Liver (tissue), 8 donors: ENCODE measurements at regions not wholly inside any gene's neighbourhood (a gene's known extent, or its start where the extent isn't known, plus 50 kb on each side); places are given as distances from the start of the nearest gene placed in this dataset.

Source experiments
- DNase-seq: peaks from one replicate; pipeline ENCODE4 v3.0.0-alpha.2; 2017; ENCODE audit warnings: low spot score
- H3K27ac ChIP-seq, 2 donors: one replicate each; pipeline ENCODE4 v1.7.0; 2013; ENCODE audit warnings: inconsistent platforms in 2 of 2, low read length in 2 of 2, control low read depth in 1 of 2, low read depth in 1 of 2, mild to moderate bottlenecking in 1 of 2
- H3K27me3 ChIP-seq, 4 donors: one replicate each; pipeline versions ENCODE4 v1.6.1 to v1.7.0; 2013; ENCODE audit warnings: low read length in 3 of 4, inconsistent platforms in 1 of 4, mild to moderate bottlenecking in 1 of 4, moderate library complexity in 1 of 4; ENCODE audit not compliant: control insufficient read depth in 4 of 4, insufficient read depth in 4 of 4
- H3K36me3 ChIP-seq, 4 donors: one replicate each; pipeline versions ENCODE4 v1.6.1 to v1.7.0; 2013; ENCODE audit warnings: low read length in 3 of 4, mild to moderate bottlenecking in 3 of 4, low read depth in 1 of 4, moderate library complexity in 1 of 4; ENCODE audit not compliant: control insufficient read depth in 4 of 4, insufficient read depth in 3 of 4
- H3K4me1 ChIP-seq, 4 donors: one replicate each; pipeline versions ENCODE4 v1.6.1 to v1.7.0; 2013; ENCODE audit warnings: low read length in 3 of 4, mild to moderate bottlenecking in 3 of 4, moderate library complexity in 1 of 4; ENCODE audit not compliant: control insufficient read depth in 4 of 4, insufficient read depth in 4 of 4
- H3K4me3 ChIP-seq, 3 donors: one replicate each; pipeline versions ENCODE4 v1.6.1 to v1.7.0; 2013; ENCODE audit warnings: low read length in 3 of 3, control low read depth in 1 of 3, low read depth in 1 of 3, mild to moderate bottlenecking in 1 of 3
- H3K9ac ChIP-seq, 2 donors: one replicate each; pipeline ENCODE4 v1.7.0; 2013; ENCODE audit warnings: low read length in 2 of 2, mild to moderate bottlenecking in 2 of 2, moderate library complexity in 2 of 2, control low read depth in 1 of 2, low read depth in 1 of 2
- H3K9me3 ChIP-seq, 4 donors: one replicate each; pipeline versions ENCODE4 v1.6.1 to v1.7.0; 2013; ENCODE audit warnings: low read length in 3 of 4; ENCODE audit not compliant: control insufficient read depth in 4 of 4
- EGR1 ChIP-seq, 2 donors: IDR thresholded peaks; 2 replicates each; pipeline ENCODE4 v1.6.1; 2016 to 2018; ENCODE audit warnings: antibody characterized with exemption in 2 of 2, low read depth in 2 of 2
- FOXA2 ChIP-seq: IDR thresholded peaks from 2 replicates; pipeline ENCODE4 v1.6.1; 2016; ENCODE audit warnings: antibody characterized with exemption
- HNF4A ChIP-seq, 2 donors: conservative IDR thresholded peaks; 2 replicates each; pipeline ENCODE4 v1.6.1; 2016; ENCODE audit warnings: antibody characterized with exemption in 2 of 2, mild to moderate bottlenecking in 2 of 2
- HNF4G ChIP-seq: IDR thresholded peaks from 2 replicates; pipeline ENCODE4 v1.6.1; 2016; ENCODE audit warnings: antibody characterized with exemption
- JUND ChIP-seq, 2 donors: IDR thresholded peaks; 2 replicates each; pipeline ENCODE4 v1.6.1; 2016; ENCODE audit warnings: antibody characterized with exemption in 2 of 2
- NR2F2 ChIP-seq: IDR thresholded peaks from 2 replicates; pipeline ENCODE4 v1.6.1; 2016; ENCODE audit warnings: antibody characterized with exemption
- RAD21 ChIP-seq, 2 donors: IDR thresholded peaks; 2 replicates each; pipeline ENCODE4 v1.6.1; 2016; ENCODE audit warnings: antibody characterized with exemption in 2 of 2, mild to moderate bottlenecking in 2 of 2
- RXRA ChIP-seq, 2 donors: IDR thresholded peaks; 2 replicates each; pipeline ENCODE4 v1.6.1; 2017 to 2018; ENCODE audit warnings: antibody characterized with exemption in 2 of 2, mild to moderate bottlenecking in 1 of 2
- TAF1 ChIP-seq: conservative IDR thresholded peaks from 2 replicates; pipeline ENCODE4 v1.6.1; 2016; ENCODE audit warnings: antibody characterized with exemption, mild to moderate bottlenecking
- YY1 ChIP-seq: IDR thresholded peaks from 2 replicates; pipeline ENCODE4 v1.6.1; 2016; ENCODE audit warnings: antibody characterized with exemption, mild to moderate bottlenecking
- WGBS: extraction: QIAGEN DNeasy Blood & Tissue Kit; methylation state at CpG from one replicate; pipeline ENCODE4 v1.1.7; 2013; 5-methylcytosine and 5-hydroxymethylcytosine counted together
- TF ChIP-seq, protein P1 (sequence below): IDR thresholded peaks from 2 replicates; pipeline ENCODE4 v1.6.1; 2016; ENCODE audit warnings: antibody characterized with exemption
- TF ChIP-seq, protein P2 (sequence below): IDR thresholded peaks from 2 replicates; pipeline ENCODE4 v1.6.1; 2016; ENCODE audit warnings: antibody characterized with exemption
- TF ChIP-seq, protein P3 (sequence below): IDR thresholded peaks from 2 replicates; pipeline ENCODE4 v1.6.1; 2016; ENCODE audit warnings: antibody characterized with exemption, mild to moderate bottlenecking
- TF ChIP-seq, protein P4 (sequence below): fragments of 150-350 bp; IDR thresholded peaks from 2 replicates; pipeline ENCODE4 v1.5.1; 2017; ENCODE audit warnings: improper control_type of control experiment, low read depth, low read length; ENCODE audit not compliant: missing input control
- donor health status: healthy.
- donor health status: healthy.
- donor health status: healthy.
- donor health status: healthy.
- donor health status: healthy.

DNA sequence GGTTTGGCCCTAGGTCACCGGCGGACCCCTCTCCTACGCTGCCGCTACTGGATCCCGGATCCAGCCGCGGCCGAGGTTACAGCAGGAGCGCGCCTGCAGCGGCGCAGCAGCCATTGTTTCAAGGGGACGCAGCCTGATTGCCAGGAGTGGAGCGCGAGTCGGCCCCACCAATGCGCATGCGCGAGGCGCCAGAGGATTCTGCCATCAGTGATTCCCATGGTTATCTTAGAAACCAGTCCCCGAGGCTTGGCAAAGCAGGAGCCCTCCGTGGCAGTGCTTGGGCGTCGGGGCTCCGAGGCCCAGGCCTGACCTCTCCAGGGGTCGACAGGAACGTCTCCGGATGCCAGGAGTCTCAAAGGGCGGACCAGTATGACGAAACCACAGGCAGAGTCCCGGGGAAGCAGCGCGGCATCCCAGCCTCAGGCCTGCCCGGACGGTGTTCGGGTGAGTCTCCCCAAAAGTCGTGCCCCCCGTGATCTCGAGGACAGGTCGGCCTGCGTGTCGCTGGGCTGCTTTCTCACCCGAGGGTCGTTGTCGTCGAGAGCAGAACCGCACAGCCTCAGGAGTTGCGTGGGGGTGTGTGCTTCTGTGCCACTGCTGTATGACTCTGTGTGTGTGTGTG is 608.5 kb downstream of the KCNJ18 start:
- H3K27ac ChIP-seq = no peak overlapping the region
- no peaks in the 10 kb centered on the region for H3K4me1 ChIP-seq
- no peak for DNase-seq
- 70% methylated on average over 48 of the region's 48 CpGs for WGBS
- no peaks in the 10 kb centered on the region for H3K27me3 ChIP-seq
- H3K9ac ChIP-seq = no peak overlapping the region
- H3K4me3 ChIP-seq = no peak overlapping the region
- peaks cover 0 to 3% (median 0%) of the 10 kb centered on the region in 4 donors for H3K9me3 ChIP-seq
- TF ChIP-seq JUND (IDR thresholded peaks at IDR 0.05) (no peak), RAD21 (IDR thresholded peaks at IDR 0.05) (no peak), HNF4A (conservative IDR thresholded peaks at IDR 0.05) (no peak), NR2F2 (no peak), RXRA (IDR thresholded peaks at IDR 0.05) (no peak), FOXA2 (no peak), TAF1 (no peak), EGR1 (IDR thresholded peaks at IDR 0.05; ENCODE audit: low read depth in 2 of 2) (no peak), YY1 (no peak), HNF4G (no peak)
- TF ChIP-seq, protein P1, sequence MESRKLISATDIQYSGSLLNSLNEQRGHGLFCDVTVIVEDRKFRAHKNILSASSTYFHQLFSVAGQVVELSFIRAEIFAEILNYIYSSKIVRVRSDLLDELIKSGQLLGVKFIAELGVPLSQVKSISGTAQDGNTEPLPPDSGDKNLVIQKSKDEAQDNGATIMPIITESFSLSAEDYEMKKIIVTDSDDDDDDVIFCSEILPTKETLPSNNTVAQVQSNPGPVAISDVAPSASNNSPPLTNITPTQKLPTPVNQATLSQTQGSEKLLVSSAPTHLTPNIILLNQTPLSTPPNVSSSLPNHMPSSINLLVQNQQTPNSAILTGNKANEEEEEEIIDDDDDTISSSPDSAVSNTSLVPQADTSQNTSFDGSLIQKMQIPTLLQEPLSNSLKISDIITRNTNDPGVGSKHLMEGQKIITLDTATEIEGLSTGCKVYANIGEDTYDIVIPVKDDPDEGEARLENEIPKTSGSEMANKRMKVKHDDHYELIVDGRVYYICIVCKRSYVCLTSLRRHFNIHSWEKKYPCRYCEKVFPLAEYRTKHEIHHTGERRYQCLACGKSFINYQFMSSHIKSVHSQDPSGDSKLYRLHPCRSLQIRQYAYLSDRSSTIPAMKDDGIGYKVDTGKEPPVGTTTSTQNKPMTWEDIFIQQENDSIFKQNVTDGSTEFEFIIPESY = no peak
- TF ChIP-seq, protein P2, sequence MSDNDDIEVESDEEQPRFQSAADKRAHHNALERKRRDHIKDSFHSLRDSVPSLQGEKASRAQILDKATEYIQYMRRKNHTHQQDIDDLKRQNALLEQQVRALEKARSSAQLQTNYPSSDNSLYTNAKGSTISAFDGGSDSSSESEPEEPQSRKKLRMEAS = no peak
- TF ChIP-seq, protein P3, sequence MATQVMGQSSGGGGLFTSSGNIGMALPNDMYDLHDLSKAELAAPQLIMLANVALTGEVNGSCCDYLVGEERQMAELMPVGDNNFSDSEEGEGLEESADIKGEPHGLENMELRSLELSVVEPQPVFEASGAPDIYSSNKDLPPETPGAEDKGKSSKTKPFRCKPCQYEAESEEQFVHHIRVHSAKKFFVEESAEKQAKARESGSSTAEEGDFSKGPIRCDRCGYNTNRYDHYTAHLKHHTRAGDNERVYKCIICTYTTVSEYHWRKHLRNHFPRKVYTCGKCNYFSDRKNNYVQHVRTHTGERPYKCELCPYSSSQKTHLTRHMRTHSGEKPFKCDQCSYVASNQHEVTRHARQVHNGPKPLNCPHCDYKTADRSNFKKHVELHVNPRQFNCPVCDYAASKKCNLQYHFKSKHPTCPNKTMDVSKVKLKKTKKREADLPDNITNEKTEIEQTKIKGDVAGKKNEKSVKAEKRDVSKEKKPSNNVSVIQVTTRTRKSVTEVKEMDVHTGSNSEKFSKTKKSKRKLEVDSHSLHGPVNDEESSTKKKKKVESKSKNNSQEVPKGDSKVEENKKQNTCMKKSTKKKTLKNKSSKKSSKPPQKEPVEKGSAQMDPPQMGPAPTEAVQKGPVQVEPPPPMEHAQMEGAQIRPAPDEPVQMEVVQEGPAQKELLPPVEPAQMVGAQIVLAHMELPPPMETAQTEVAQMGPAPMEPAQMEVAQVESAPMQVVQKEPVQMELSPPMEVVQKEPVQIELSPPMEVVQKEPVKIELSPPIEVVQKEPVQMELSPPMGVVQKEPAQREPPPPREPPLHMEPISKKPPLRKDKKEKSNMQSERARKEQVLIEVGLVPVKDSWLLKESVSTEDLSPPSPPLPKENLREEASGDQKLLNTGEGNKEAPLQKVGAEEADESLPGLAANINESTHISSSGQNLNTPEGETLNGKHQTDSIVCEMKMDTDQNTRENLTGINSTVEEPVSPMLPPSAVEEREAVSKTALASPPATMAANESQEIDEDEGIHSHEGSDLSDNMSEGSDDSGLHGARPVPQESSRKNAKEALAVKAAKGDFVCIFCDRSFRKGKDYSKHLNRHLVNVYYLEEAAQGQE = no peak
- TF ChIP-seq, protein P4, sequence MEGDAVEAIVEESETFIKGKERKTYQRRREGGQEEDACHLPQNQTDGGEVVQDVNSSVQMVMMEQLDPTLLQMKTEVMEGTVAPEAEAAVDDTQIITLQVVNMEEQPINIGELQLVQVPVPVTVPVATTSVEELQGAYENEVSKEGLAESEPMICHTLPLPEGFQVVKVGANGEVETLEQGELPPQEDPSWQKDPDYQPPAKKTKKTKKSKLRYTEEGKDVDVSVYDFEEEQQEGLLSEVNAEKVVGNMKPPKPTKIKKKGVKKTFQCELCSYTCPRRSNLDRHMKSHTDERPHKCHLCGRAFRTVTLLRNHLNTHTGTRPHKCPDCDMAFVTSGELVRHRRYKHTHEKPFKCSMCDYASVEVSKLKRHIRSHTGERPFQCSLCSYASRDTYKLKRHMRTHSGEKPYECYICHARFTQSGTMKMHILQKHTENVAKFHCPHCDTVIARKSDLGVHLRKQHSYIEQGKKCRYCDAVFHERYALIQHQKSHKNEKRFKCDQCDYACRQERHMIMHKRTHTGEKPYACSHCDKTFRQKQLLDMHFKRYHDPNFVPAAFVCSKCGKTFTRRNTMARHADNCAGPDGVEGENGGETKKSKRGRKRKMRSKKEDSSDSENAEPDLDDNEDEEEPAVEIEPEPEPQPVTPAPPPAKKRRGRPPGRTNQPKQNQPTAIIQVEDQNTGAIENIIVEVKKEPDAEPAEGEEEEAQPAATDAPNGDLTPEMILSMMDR = no peak
- no peaks in the 10 kb centered on the region for H3K36me3 ChIP-seq

DNA sequence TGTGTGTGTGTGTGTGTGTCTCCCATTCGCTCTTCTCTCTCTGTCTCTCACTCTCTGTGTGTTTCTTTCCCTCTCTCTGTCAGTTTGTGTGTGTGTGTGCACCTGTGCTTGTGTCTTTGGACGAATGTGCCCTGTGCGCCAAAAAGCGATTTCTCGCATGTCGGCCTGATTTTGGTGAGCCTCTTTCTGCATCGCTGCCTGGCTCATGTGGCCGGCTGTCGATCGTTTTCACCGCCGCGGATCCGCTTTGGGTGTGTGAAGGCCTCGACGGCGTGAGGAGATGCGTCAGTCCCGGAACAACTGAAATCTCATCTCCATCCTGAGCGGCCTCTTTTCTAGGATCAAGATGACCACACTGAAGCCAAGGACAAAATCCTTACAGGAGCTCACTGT is 609.0 kb downstream of the KCNJ18 start:
- 83% methylated on average over 20 of the region's 20 CpGs for WGBS

More for the DNA sequence above, 609.0 kb downstream of the KCNJ18 start:
- H3K36me3 ChIP-seq = no peaks in the 10 kb centered on the region
- DNase-seq = no peak
- H3K4me3 ChIP-seq = no peak overlapping the region
- H3K9ac ChIP-seq = no peak overlapping the region
- TF ChIP-seq EGR1 (IDR thresholded peaks at IDR 0.05; ENCODE audit: low read depth in 2 of 2) = no peak
- TF ChIP-seq, protein P3 = no peak
- H3K9me3 ChIP-seq = peaks cover 0 to 3% (median 0%) of the 10 kb centered on the region in 4 donors
- no peaks in the 10 kb centered on the region for H3K4me1 ChIP-seq
- H3K27ac ChIP-seq = no peak overlapping the region
- no peaks in the 10 kb centered on the region for H3K27me3 ChIP-seq
